PC-9 (cell line): ENCODE measurements at regions not wholly inside any gene's neighbourhood (a gene's known extent, or its start where the extent isn't known, plus 50 kb on each side); places are given as distances from the start of the nearest gene placed in this dataset.

Experiments
- BruUV-seq: library from RNA; stranded (reverse); fragments of 400-500 nt; replicated peaks from 2 replicates; lab custom pipeline; 2021; lab: Mats Ljungman, UMichigan
- CTCF ChIA-PET: fragments of 300-600 bp; sonication (Branson Sonifier 250); formaldehyde crosslinking; loops from one replicate; lab custom pipeline; 2022; ENCODE audit warnings: antibody characterized with exemption; lab: Charles Lee
- POLR2A ChIA-PET: fragments of 300-600 bp; sonication (Branson Sonifier 250); formaldehyde crosslinking; loops from one replicate; lab custom pipeline; 2022; ENCODE audit warnings: antibody characterized with exemption; ENCODE audit not compliant: unreplicated experiment; lab: Charles Lee
- DNase-seq, 2 experiments: peaks; one replicate each; pipeline versions ENCODE4 v3.0.0 to v3.0.0-alpha.2; 2015 to 2022; ENCODE audit warnings: mixed read lengths in 1 of 2
- H2AFZ ChIP-seq: fragments of 200-600 bp; sonication (generic); 2 replicates; pipeline ENCODE4 v1.8.1; 2017; ENCODE audit warnings: antibody characterized with exemption
- H3F3A ChIP-seq: fragments of 200-600 bp; sonication (generic); 2 replicates; pipeline ENCODE4 v1.8.1; 2017; ENCODE audit warnings: antibody characterized with exemption, mild to moderate bottlenecking, low read depth; ENCODE audit not compliant: insufficient read depth
- H3K27ac ChIP-seq: fragments of 200-600 bp; sonication (generic); 2 replicates; pipeline ENCODE4 v1.6.1; 2016; ENCODE audit warnings: mixed run types
- H3K27me3 ChIP-seq: fragments of 200-600 bp; sonication (generic); 2 replicates; pipeline ENCODE4 v1.6.1; 2016; ENCODE audit warnings: low read depth, mixed run types; ENCODE audit not compliant: insufficient read depth
- H3K36me3 ChIP-seq: fragments of 200-600 bp; sonication (generic); 2 replicates; pipeline ENCODE4 v1.6.1; 2016; ENCODE audit warnings: low read depth, mixed run types
- H3K4me1 ChIP-seq: fragments of 200-600 bp; sonication (generic); replicated peaks from 2 replicates; pipeline ENCODE4 v1.6.1; 2016; ENCODE audit warnings: mixed run types; ENCODE audit not compliant: insufficient read depth
- H3K4me2 ChIP-seq: fragments of 200-600 bp; sonication (generic); 2 replicates; pipeline ENCODE4 v1.6.1; 2017; ENCODE audit warnings: mixed run types
- H3K4me3 ChIP-seq: fragments of 200-600 bp; sonication (generic); 2 replicates; pipeline ENCODE4 v1.6.1; 2016; ENCODE audit warnings: mixed run types
- H3K79me2 ChIP-seq: fragments of 200-600 bp; sonication (generic); 2 replicates; pipeline ENCODE4 v1.6.1; 2017; ENCODE audit warnings: low read depth, mixed run types
- H3K9me2 ChIP-seq: fragments of 200-600 bp; sonication (generic); 2 replicates; pipeline ENCODE4 v1.8.1; 2017; ENCODE audit warnings: mild to moderate bottlenecking; ENCODE audit not compliant: insufficient read depth
- H3K9me3 ChIP-seq: fragments of 200-600 bp; sonication (generic); 2 replicates; pipeline ENCODE4 v1.8.1; 2016; ENCODE audit warnings: low read depth; ENCODE audit not compliant: insufficient read depth
- H4K20me1 ChIP-seq: fragments of 200-600 bp; sonication (generic); 2 replicates; pipeline ENCODE4 v1.8.1; 2017; ENCODE audit not compliant: insufficient read depth
- EZH2 ChIP-seq: fragments of 200-600 bp; sonication (generic); IDR thresholded peaks from 2 replicates; pipeline ENCODE4 v1.8.0; 2017; ENCODE audit warnings: antibody characterized with exemption, low read depth
- intact Hi-C: fragments of 100-400 bp; cut with micrococcal nuclease; formaldehyde crosslinking; loops from one replicate; pipeline ENCODE4 v1.10.0; 2022; ENCODE audit not compliant: unreplicated experiment
- TF ChIP-seq, protein P1 (sequence below): fragments of 200-600 bp; sonication (generic); conservative IDR thresholded peaks from 2 replicates; pipeline ENCODE4 v1.6.1; 2017; ENCODE audit warnings: mixed run types, antibody characterized with exemption, mild to moderate bottlenecking, moderate library complexity

DNA sequence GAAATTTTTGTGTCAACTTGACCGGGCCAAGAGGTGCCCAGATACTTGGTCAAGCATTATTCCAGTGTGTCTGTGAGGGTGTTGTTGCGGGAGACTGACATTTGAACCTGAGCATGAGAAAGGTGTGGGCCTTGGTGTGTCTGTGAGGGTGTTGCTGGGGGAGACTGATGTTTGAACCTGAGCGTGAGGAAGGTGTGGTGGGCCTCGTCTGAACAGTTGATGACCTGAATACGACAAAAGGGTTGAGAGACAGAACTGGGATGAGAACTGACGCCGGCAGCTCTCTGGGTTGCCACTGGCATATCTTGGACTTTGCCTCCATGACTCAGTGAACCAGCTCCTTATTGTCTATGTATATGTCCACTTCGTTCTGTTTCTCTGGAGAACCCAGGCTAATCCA, 240.5 kb downstream of the ERMARD start:
- Histone ChIP-seq H3K27ac (no peak overlapping the region), H3F3A (no peaks in the 10 kb centered on the region), H2AFZ (no peak overlapping the region), H3K79me2 (no peaks in the 10 kb centered on the region), H3K4me2 (no peak overlapping the region), H3K4me3 (no peak overlapping the region), H3K9me2 (no peaks in the 10 kb centered on the region), H3K36me3 (no peaks in the 10 kb centered on the region), H4K20me1 (no peaks in the 10 kb centered on the region), H3K27me3 (peaks cover 81% of the 10 kb centered on the region), H3K9me3 (no peaks in the 10 kb centered on the region), H3K4me1 (no peaks in the 10 kb centered on the region)
- ChIA-PET CTCF (no interaction called here), POLR2A (no interaction called here)
- DNase-seq, result no peak
- intact Hi-C loops, result no loop called here
- TF ChIP-seq, protein P1, sequence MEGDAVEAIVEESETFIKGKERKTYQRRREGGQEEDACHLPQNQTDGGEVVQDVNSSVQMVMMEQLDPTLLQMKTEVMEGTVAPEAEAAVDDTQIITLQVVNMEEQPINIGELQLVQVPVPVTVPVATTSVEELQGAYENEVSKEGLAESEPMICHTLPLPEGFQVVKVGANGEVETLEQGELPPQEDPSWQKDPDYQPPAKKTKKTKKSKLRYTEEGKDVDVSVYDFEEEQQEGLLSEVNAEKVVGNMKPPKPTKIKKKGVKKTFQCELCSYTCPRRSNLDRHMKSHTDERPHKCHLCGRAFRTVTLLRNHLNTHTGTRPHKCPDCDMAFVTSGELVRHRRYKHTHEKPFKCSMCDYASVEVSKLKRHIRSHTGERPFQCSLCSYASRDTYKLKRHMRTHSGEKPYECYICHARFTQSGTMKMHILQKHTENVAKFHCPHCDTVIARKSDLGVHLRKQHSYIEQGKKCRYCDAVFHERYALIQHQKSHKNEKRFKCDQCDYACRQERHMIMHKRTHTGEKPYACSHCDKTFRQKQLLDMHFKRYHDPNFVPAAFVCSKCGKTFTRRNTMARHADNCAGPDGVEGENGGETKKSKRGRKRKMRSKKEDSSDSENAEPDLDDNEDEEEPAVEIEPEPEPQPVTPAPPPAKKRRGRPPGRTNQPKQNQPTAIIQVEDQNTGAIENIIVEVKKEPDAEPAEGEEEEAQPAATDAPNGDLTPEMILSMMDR, result no peak
- no peak for TF ChIP-seq EZH2
- no TSS peak for BruUV-seq

- Histone ChIP-seq H4K20me1 (no peaks in the 10 kb centered on the region), H3K9me2 (no peaks in the 10 kb centered on the region), H3K27ac (no peak overlapping the region), H3K79me2 (no peaks in the 10 kb centered on the region), H3F3A (no peaks in the 10 kb centered on the region), H3K4me2 (no peak overlapping the region), H3K4me1 (no peaks in the 10 kb centered on the region), H2AFZ (no peak overlapping the region), H3K9me3 (no peaks in the 10 kb centered on the region), H3K36me3 (no peaks in the 10 kb centered on the region), H3K4me3 (no peak overlapping the region), H3K27me3 (peaks cover 86% of the 10 kb centered on the region)
- BruUV-seq, result no TSS peak
- ChIA-PET POLR2A (no interaction called here), CTCF (no interaction called here)
- TF ChIP-seq EZH2, result no peak
- TF ChIP-seq, protein P1, result no peak
- intact Hi-C loops, result no loop called here
- DNase-seq, result no peak
Measured at GRCh38 chr6:169991031-169991390, 239.6 kb downstream of the ERMARD start.

DNA sequence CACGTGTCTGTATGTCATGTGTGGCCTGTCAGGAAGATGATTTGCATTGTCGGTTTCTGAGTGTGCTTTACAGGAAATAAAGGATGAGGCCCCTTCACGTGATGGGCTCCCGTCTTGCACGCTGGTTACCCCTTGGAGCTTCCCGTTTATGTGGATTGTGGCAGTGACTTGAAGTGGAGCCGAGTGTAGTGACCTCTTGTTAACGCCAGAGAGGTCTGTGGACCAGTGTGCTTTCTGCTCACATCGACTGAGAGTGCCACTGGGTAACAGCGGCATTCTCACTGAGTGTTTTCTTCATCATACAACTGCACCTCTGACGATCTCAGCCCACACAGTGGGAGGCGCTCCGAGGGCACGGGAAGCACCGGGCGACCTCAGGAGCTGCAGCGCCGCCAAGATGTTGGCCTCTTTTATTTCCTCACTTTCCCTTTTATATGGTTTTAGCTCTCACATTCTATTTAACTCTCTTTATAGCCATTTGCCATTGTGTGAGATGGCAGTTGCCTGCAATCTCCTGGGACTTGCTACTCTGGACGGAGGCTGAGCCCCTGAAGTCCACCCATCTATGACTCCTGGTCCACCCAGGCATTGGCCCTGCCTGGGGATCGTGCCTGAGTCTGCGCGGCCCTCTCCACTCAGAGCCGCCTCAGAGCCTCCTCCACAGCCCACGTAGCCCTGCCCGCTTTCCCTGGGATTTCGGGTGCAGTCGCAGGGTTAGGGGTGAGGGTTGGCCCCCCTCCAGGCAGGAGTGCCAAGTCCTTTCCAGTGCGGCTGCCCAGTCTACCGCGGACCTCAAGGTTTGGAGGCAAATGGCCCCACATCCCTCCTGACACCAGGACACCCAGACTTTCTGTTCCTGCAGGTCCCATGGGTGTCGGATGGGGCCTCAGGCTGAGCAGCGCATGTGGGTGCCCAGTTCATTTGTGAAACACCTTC, 238.9 kb downstream of the ERMARD start:
- Histone ChIP-seq H3K9me2 (no peaks in the 10 kb centered on the region), H3K27me3 (peaks cover 86% of the 10 kb centered on the region), H3K4me3 (no peak overlapping the region), H3K79me2 (no peaks in the 10 kb centered on the region), H3K9me3 (no peaks in the 10 kb centered on the region), H3K4me1 (no peaks in the 10 kb centered on the region), H4K20me1 (no peaks in the 10 kb centered on the region), H3K4me2 (no peak overlapping the region), H2AFZ (no peak overlapping the region), H3K27ac (no peak overlapping the region), H3K36me3 (no peaks in the 10 kb centered on the region), H3F3A (no peaks in the 10 kb centered on the region)
- no TSS peak for BruUV-seq
- DNase-seq, result no peak
- intact Hi-C loops, result no loop called here
- ChIA-PET POLR2A (no interaction called here), CTCF (no interaction called here)
- TF ChIP-seq, protein P1, result no peak
- no peak for TF ChIP-seq EZH2
